ENCODE measurements at regions not wholly inside any gene's neighbourhood (a gene's known extent, or its start where the extent isn't known, plus 50 kb on each side); places are given as distances from the start of the nearest gene placed in this dataset.

- no peak for TF ChIP-seq CTCF (IDR thresholded peaks at IDR 0.05)
- TF ChIP-seq POLR2A (IDR thresholded peaks at IDR 0.05), result no peak
- DNase-seq (no peak), ATAC-seq (no peak)
- intact Hi-C loops (cut with DNase I), result no loop called here
- H3K27ac ChIP-seq, result no peak overlapping the region
- no peak overlapping the region for H3K4me3 ChIP-seq
- peaks cover 0 to 11% (median 1%) of the 10 kb centered on the region in 12 donors for H3K4me1 ChIP-seq
- no peaks in the 10 kb centered on the region for H3K36me3 ChIP-seq
- no peaks in the 10 kb centered on the region for H3K9me3 ChIP-seq
- H3K27me3 ChIP-seq, result no peaks in the 10 kb centered on the region
- 92 to 94% (median 92%) methylated on average over 3 of the region's 3 CpGs for WGBS, 4 donors
These were observed 72.7 kb upstream of the NEURL1B start for GRCh38 chr5:172568308-172568910.

- peaks cover 0 to 11% (median 1%) of the 10 kb centered on the region in 12 donors for H3K4me1 ChIP-seq
- no peak for ATAC-seq
- intact Hi-C loops (cut with DNase I), result no loop called here
- WGBS, 4 donors, result 96 to 99% (median 97%) methylated on average over 6 of the region's 6 CpGs
- DNase-seq, result no peak
- no peak overlapping the region for H3K27ac ChIP-seq
- TF ChIP-seq CTCF (IDR thresholded peaks at IDR 0.05) (no peak), POLR2A (IDR thresholded peaks at IDR 0.05) (no peak)
- H3K27me3 ChIP-seq, result no peaks in the 10 kb centered on the region
- H3K4me3 ChIP-seq, result no peak overlapping the region
- H3K36me3 ChIP-seq, result no peaks in the 10 kb centered on the region
- H3K9me3 ChIP-seq, result no peaks in the 10 kb centered on the region
These were observed 73.2 kb upstream of the NEURL1B start for GRCh38 chr5:172567843-172568242.

- no peak for DNase-seq
- Histone ChIP-seq H3K4me3 (no peak overlapping the region), H3K27ac (peak overlapping the region in 1 of 12 donors; percentile 17), H3K4me1 (peaks cover 0 to 11% (median under 1%) of the 10 kb centered on the region in 12 donors), H3K27me3 (no peaks in the 10 kb centered on the region), H3K9me3 (no peaks in the 10 kb centered on the region), H3K36me3 (no peaks in the 10 kb centered on the region)
- WGBS, 4 donors, result 87 to 91% (median 89%) methylated on average over 7 of the region's 7 CpGs
- TF ChIP-seq CTCF (IDR thresholded peaks at IDR 0.05) (no peak), POLR2A (IDR thresholded peaks at IDR 0.05) (no peak)
- no peak for ATAC-seq
- intact Hi-C loops (cut with DNase I), result no loop called here
These were observed 73.8 kb upstream of the NEURL1B start for GRCh38 chr5:172567294-172567693.

GRCh38 chr5:172565931-172566665, 75.0 kb upstream of the NEURL1B start:
- WGBS, 4 donors, result 87 to 89% (median 88%) methylated on average over 7 to 8 of the region's 8 CpGs
- ATAC-seq (no peak), DNase-seq (no peak)
- Histone ChIP-seq H3K27me3 (no peaks in the 10 kb centered on the region), H3K27ac (peak overlapping the region in 1 of 12 donors; percentile 48), H3K4me1 (peaks cover 0 to 6% (median 0%) of the 10 kb centered on the region in 12 donors), H3K4me3 (no peak overlapping the region), H3K36me3 (no peaks in the 10 kb centered on the region), H3K9me3 (no peaks in the 10 kb centered on the region)
- intact Hi-C loops (cut with DNase I), result no loop called here
- TF ChIP-seq CTCF (IDR thresholded peaks at IDR 0.05) (no peak), POLR2A (IDR thresholded peaks at IDR 0.05) (no peak)
